ENCODE measurements at regions not wholly inside any gene's neighbourhood (a gene's known extent, or its start where the extent isn't known, plus 50 kb on each side); places are given as distances from the start of the nearest gene placed in this dataset.

- DNase-seq (ENCODE audit: extremely low read depth in 1 of 4, low spot score in 3 of 4) (no peak), ATAC-seq (no peak), FAIRE-seq (no peak)
- Histone ChIP-seq H3K4me1 (replicated peaks in 1 of 2; ENCODE audit: control insufficient read depth in 2 of 2, insufficient read depth in 2 of 2, low read length in 2 of 2) (no peaks in the 10 kb centered on the region), H3K9ac (ENCODE audit: insufficient read depth in 1 of 2, low read depth in 2 of 2, low read length in 2 of 2) (no peak overlapping the region), H4K20me1 (replicated peaks; ENCODE audit: control insufficient read depth, insufficient read depth, low read length) (no peaks in the 10 kb centered on the region), H2AFZ (ENCODE audit: low read depth, low read length) (no peak overlapping the region), H3K79me2 (ENCODE audit: control insufficient read depth, insufficient read depth, low read length) (no peaks in the 10 kb centered on the region), H3K4me2 (ENCODE audit: insufficient read depth, low read length) (no peak overlapping the region), H3K36me3 (ENCODE audit: control insufficient read depth, insufficient read depth, low read length) (no peaks in the 10 kb centered on the region), H3K27ac (ENCODE audit: extremely low read depth, low read depth, low read length) (no peak overlapping the region), H3K9me1 (ENCODE audit: control insufficient read depth, insufficient read depth, low read length) (no peaks in the 10 kb centered on the region), H3K4me3 (no peak overlapping the region), H3K27me3 (ENCODE audit: control insufficient read depth in 2 of 2, insufficient read depth in 2 of 2, low read length in 2 of 2) (no peaks in the 10 kb centered on the region), H3K9me3 (replicated peaks; ENCODE audit: control insufficient read depth, insufficient read depth, low read depth, low read length) (no peaks in the 10 kb centered on the region)
- WGBS (ENCODE audit: insufficient coverage, low coverage, missing lambda C conversion rate): 1% methylated on average over 9 of the region's 9 CpGs
- in situ Hi-C loops (cut with MboI) (no loop called here), intact Hi-C loops (cut with micrococcal nuclease) (no loop called here)
- ChIA-PET CTCF (ENCODE audit: low intra/inter-chr PET ratio) (no interaction called here), POLR2A (no interaction called here)
- no TSS peak for BruUV-seq (replicated peaks)
- TF ChIP-seq ZNF184 (CRISPR knock-in tag; IDR thresholded peaks at IDR 0.05): no peak
- no peak for TF ChIP-seq TEAD2 (tag; IDR thresholded peaks at IDR 0.05)
- no peak for TF ChIP-seq KAT2B (IDR thresholded peaks at IDR 0.05; ENCODE audit: low read depth, low read length)
- TF ChIP-seq, protein P1, sequence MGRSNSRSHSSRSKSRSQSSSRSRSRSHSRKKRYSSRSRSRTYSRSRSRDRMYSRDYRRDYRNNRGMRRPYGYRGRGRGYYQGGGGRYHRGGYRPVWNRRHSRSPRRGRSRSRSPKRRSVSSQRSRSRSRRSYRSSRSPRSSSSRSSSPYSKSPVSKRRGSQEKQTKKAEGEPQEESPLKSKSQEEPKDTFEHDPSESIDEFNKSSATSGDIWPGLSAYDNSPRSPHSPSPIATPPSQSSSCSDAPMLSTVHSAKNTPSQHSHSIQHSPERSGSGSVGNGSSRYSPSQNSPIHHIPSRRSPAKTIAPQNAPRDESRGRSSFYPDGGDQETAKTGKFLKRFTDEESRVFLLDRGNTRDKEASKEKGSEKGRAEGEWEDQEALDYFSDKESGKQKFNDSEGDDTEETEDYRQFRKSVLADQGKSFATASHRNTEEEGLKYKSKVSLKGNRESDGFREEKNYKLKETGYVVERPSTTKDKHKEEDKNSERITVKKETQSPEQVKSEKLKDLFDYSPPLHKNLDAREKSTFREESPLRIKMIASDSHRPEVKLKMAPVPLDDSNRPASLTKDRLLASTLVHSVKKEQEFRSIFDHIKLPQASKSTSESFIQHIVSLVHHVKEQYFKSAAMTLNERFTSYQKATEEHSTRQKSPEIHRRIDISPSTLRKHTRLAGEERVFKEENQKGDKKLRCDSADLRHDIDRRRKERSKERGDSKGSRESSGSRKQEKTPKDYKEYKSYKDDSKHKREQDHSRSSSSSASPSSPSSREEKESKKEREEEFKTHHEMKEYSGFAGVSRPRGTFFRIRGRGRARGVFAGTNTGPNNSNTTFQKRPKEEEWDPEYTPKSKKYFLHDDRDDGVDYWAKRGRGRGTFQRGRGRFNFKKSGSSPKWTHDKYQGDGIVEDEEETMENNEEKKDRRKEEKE (IDR thresholded peaks at IDR 0.05; ENCODE audit: borderline replicate concordance in 1 of 2, control insufficient read depth in 1 of 2, low read depth in 2 of 2, low read length in 1 of 2): no peak
- TF ChIP-seq ZNF253 (CRISPR knock-in tag; conservative IDR thresholded peaks at IDR 0.05): no peak
- TF ChIP-seq NRF1 (conservative IDR thresholded peaks at IDR 0.05 in 1 of 2, IDR thresholded peaks at IDR 0.05 in 1 of 2): no peak
- TF ChIP-seq SAFB (IDR thresholded peaks at IDR 0.05; ENCODE audit: borderline replicate concordance, low read depth, low read length): no peak
- TF ChIP-seq SMC3 (conservative IDR thresholded peaks at IDR 0.05; ENCODE audit: insufficient read depth, low read depth, low read length): no peak
- TF ChIP-seq ELK3 (CRISPR knock-in tag; IDR thresholded peaks at IDR 0.05): no peak
- TF ChIP-seq PCBP2 (IDR thresholded peaks at IDR 0.05; ENCODE audit: low read depth, low read length, poor library complexity, severe bottlenecking): no peak
- TF ChIP-seq NCOR1 (IDR thresholded peaks at IDR 0.05): no peak
- TF ChIP-seq ZNF778 (CRISPR knock-in tag; IDR thresholded peaks at IDR 0.05): no peak
- TF ChIP-seq, protein P2, sequence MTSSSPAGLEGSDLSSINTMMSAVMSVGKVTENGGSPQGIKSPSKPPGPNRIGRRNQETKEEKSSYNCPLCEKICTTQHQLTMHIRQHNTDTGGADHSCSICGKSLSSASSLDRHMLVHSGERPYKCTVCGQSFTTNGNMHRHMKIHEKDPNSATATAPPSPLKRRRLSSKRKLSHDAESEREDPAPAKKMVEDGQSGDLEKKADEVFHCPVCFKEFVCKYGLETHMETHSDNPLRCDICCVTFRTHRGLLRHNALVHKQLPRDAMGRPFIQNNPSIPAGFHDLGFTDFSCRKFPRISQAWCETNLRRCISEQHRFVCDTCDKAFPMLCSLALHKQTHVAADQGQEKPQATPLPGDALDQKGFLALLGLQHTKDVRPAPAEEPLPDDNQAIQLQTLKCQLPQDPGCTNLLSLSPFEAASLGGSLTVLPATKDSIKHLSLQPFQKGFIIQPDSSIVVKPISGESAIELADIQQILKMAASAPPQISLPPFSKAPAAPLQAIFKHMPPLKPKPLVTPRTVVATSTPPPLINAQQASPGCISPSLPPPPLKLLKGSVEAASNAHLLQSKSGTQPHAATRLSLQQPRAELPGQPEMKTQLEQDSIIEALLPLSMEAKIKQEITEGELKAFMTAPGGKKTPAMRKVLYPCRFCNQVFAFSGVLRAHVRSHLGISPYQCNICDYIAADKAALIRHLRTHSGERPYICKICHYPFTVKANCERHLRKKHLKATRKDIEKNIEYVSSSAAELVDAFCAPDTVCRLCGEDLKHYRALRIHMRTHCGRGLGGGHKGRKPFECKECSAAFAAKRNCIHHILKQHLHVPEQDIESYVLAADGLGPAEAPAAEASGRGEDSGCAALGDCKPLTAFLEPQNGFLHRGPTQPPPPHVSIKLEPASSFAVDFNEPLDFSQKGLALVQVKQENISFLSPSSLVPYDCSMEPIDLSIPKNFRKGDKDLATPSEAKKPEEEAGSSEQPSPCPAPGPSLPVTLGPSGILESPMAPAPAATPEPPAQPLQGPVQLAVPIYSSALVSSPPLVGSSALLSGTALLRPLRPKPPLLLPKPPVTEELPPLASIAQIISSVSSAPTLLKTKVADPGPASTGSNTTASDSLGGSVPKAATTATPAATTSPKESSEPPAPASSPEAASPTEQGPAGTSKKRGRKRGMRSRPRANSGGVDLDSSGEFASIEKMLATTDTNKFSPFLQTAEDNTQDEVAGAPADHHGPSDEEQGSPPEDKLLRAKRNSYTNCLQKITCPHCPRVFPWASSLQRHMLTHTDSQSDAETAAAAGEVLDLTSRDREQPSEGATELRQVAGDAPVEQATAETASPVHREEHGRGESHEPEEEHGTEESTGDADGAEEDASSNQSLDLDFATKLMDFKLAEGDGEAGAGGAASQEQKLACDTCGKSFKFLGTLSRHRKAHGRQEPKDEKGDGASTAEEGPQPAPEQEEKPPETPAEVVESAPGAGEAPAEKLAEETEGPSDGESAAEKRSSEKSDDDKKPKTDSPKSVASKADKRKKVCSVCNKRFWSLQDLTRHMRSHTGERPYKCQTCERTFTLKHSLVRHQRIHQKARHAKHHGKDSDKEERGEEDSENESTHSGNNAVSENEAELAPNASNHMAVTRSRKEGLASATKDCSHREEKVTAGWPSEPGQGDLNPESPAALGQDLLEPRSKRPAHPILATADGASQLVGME (CRISPR knock-in tag; IDR thresholded peaks at IDR 0.05): no peak
- TF ChIP-seq BACH1 (tag; IDR thresholded peaks at IDR 0.05): no peak
Measured at GRCh38 chr15:96858694-96859093, 528.2 kb downstream of the NR2F2 start.

Data from K562 (cell line).